Stimulated activated CD4-positive, alpha-beta T cell treated with anti-CD3 and anti-CD28 coated beads, TNF-alpha, amount 100 ng/mL, for 4 hours (primary cell): ENCODE measurements at regions not wholly inside any gene's neighbourhood (a gene's known extent, or its start where the extent isn't known, plus 50 kb on each side); places are given as distances from the start of the nearest gene placed in this dataset.

ENCODE experiments used
- DNase-seq, 3 experiments: peaks; one replicate each; pipeline ENCODE4 v3.0.0-alpha.2; 2020; ENCODE audit warnings: low read depth in 3 of 3

- DNase-seq = no peak
These were observed 207.3 kb downstream of the BMP7 start for GRCh38 chr20:57059055-57059596.

DNA sequence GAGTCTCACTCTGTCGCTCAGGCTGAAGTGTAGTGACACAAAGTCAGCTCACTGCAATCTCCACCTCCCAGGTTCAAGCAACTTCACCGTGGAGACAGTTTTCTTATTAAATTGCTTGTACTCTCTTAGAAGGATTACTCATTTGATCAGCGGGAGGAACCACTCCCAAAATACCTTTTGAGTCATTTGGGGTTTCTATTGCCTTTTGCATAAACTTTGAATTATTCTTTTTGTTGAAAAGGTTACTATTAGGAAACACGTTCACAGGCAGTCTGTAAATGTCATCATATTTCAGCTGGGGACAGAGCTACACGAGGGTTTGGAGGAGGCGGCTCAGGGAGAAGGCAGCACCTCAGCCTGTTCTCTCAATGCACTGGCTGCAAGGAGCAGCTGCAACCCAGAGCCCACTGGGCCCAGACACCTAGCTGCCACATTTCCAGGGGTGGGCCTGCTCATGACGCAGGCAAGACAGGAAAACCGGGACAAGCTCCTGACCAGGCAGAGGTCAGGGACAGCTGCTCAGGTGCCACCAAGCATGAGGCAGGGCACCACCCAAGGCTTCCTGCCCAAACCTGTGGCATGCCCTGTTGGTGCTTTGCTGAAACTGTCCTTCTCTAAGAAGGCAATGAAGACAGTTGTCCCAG is 205.9 kb downstream of the BMP7 start:
- DNase-seq = no peak

DNA sequence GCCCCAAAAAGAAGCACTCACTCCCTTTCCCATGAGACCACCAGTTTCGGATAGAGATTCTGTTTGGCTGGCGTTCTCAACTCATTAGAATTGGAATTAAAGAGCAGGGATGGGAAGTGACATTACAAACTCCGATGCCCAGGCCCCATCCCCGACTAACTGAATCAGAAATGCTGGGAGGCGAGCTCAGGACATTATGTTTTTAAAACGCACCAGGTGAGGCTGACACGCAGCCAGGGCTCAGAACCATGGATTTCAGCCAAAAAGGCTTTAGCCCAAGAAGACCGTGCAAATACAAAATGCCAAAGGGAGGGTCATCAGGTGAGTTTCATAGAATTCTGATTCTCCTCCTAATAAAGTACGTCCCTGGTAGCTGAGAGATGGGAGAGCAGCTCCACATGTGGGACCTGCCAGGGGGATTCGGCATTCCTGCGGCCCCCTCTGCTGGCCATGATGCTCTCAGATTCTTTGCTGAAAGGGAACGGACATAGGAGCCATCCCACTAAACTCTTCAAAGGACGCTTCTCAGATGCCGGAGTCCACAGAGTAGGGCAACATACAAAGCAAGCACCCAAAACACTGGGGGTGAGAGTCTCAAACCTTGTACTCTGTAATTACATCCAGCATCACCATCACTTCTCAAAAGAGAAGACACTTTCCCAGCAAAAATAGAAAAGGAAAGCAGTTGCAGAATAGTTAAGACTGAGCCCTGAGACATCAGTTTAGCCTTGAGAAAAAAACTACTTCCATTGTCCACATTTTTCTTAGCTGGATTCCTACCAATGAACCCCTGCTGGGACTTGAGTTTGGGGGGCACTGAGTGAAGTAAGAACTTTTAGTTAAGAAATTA is 205.2 kb downstream of the BMP7 start:
- no peak for DNase-seq

DNA sequence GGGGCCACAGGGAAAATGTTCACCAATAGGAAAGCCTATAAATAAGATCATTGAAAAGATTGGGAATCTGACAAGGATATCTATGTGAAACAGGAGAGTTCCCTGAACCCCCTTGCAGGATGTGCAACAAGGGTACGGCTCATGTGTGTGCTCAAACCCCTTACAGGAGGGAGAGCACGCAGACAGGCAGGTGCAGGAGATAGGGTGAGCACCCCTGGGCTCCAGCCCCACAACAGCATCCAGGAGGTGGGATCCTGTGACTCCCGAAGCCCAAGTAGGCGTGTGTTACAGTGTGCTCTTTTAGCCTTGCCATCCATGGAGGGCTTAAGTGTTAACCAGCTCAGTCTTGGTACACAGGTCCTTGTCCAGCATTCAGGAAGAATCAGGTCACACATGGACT is 204.2 kb downstream of the BMP7 start:
- DNase-seq = no peak

- no peak for DNase-seq
These were observed 203.7 kb downstream of the BMP7 start for GRCh38 chr20:57062696-57063270.

DNA sequence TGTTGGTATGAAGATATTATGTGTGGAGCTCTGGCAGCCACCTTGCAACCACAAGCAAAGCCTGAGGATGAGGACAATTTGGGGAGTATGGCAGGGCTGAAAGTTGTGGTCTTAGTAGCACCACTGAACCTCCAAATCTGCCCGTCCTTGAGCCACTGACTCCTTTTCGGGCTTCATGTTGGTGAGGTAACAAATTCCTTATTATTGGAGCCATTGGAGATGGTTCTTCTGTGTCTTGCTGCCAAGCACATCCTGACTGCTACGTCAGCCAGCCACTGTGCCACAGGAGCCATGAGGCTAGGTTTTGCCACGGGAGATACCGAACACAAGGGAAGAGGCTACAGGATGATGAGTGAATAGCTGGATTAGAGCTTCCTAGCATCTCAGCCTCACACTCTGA is 201.6 kb downstream of the BMP7 start:
- no peak for DNase-seq

GRCh38 chr20:57065646-57066045 is 200.8 kb downstream of the BMP7 start:
- DNase-seq = no peak

GRCh38 chr20:57066126-57066900 is 200.1 kb downstream of the BMP7 start:
- no peak for DNase-seq

DNA sequence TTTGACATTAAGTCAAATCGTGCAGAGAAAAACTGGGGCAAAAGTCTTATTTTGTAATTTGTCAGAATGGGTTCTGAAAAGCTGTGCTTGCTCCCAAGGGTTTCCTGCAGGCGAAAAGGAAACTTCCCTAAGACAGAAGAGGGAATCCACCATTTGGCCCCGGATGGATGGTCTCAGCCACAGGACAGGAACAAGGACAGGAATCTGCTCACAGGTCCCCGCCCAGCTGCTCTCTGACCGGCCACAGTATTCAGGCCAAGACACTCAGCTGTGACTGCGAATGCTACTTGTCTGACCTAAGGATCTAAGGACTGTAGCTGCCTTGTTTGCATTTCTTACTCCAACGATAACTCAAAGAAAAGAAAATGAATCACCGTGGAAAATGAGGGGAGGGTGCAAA is 197.0 kb downstream of the BMP7 start:
- DNase-seq = no peak

DNA sequence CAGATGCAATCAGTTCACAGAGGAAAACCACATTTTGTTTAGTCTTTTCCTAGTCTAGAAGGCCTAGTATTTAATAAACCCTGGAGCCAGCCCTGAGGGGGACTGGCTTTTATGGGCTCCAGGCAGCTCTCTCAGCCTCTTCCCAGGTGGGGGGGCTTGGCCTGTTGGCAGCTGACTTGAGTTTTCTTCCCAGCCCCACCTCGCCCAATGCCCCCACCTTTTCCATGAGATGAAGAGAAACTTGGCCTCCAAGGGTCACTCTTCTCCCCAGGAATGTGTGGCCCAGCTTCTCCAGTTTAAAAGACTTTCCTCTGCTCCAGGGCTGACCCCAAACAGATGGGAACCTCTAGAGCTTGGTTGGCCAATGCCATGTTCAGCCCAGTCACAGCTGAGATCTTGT is 196.1 kb downstream of the BMP7 start:
- DNase-seq = no peak

DNA sequence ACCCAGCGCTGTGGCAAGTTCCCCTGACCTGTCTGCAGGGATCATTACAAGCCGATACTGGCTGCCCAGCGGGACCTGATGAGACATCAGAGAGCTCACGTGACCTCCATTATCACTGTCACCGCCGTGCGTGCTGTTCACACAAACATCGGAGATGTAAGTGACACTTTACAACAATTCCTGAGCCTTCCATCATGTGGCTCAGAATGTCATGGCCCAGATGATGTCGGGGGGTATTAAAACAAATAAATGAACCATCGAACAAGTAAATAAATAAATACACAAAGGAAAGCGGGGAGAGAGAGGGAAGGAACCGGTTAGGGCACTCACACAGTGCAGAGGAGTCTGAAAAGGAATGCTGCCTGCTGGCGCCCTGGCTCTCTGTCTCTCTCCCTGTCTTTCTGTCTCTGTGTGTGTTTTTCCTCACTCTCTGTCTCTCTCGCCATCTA is 195.1 kb downstream of the BMP7 start:
- DNase-seq = no peak

DNA sequence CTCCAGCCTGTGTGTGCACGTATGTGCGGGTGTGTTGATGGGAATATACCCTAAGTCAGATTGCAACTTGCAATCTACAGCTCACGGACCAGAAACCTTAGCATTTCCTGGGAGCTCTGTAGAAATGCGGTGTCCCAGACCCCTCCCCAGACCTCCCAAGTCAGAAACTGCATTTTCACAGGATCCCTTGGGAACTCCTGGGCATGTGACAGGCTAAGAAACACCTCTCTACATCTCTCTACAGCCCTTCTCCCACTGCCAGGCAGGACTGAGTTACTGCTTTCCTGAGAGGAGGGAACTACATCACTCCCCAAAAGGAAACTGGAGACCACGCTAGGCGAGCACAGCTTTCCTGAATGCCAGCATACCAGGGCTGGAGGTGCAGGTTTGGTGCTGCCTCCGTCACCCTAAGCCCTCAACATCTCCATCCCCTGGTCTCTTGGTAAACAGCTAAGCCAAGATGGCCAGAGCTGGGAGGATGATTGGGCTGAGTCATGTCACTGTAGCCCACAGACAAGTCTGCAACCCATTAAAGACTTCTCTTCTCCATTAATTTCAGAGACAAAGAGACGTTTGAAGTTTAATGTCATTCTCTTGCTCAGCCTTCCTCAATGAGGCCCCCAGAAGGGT is 194.4 kb downstream of the BMP7 start:
- no peak for DNase-seq

GRCh38 chr20:57073402-57073801 is 193.0 kb downstream of the BMP7 start:
- no peak for DNase-seq

- no peak for DNase-seq
These were observed 192.1 kb downstream of the BMP7 start for GRCh38 chr20:57074386-57074785.

DNA sequence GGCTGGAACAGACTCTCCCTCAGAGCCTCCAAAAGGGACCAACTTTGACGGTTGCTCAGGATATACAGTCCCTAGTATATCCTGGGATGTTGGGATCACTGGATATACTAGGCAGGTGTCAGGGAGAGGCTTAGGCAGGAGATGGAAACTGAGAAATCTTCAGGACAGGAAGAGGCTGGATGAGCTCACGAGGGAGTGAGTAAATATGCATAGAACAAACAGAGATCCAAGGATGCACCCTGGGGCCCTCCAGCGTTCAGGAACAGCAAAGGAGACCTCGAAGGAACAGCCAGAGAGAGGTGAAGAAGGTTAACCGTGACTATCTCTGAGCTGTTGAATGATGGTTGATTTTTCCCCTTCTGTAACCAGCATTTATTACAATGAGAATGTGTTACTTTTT is 191.3 kb downstream of the BMP7 start:
- no peak for DNase-seq

GRCh38 chr20:57075603-57076002 is 190.8 kb downstream of the BMP7 start:
- DNase-seq = no peak

GRCh38 chr20:57076152-57076652 is 190.2 kb downstream of the BMP7 start:
- no peak for DNase-seq

- no peak for DNase-seq
These were observed 189.5 kb downstream of the BMP7 start for GRCh38 chr20:57076951-57077350.

DNA sequence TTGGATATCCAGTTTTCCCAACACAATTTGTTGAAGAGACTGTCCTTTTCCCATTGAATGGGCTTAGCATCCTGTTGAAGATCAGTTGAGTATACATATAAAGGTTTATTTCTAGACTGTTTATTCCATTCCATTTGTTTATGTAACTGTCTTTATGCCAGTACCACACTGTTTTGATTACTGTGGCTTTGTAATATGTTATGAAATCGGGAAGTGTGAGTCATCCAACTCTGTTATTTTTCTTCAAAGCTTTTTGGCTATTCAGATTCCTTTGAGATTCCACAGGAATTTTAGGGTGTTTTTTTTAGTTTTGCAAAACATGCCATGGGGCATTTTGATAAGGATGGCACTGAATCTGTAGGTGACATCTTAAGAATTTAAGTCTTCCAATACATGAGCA is 188.3 kb downstream of the BMP7 start:
- DNase-seq = no peak

- no peak for DNase-seq
These were observed 187.1 kb downstream of the BMP7 start for GRCh38 chr20:57079031-57080005.
